NT2/D1 (cell line): ENCODE measurements at regions not wholly inside any gene's neighbourhood (a gene's known extent, or its start where the extent isn't known, plus 50 kb on each side); places are given as distances from the start of the nearest gene placed in this dataset.

Experiments
- DNase-seq: peaks from one replicate; pipeline ENCODE4 v3.0.0-alpha.2; 2011; ENCODE audit warnings: low read depth, low spot score
- H3K27me3 ChIP-seq: 2 replicates; pipeline ENCODE4 v1.6.0; 2011; ENCODE audit warnings: mild to moderate bottlenecking; ENCODE audit not compliant: insufficient read length, insufficient read depth
- H3K36me3 ChIP-seq: 2 replicates; pipeline ENCODE4 v1.6.1; 2011; ENCODE audit warnings: mild to moderate bottlenecking, low read length, mixed read lengths; ENCODE audit not compliant: insufficient read depth, insufficient read length
- H3K4me1 ChIP-seq: 2 replicates; pipeline ENCODE4 v1.5.1; 2011; ENCODE audit not compliant: insufficient read depth, insufficient read length
- H3K4me3 ChIP-seq: 2 replicates; pipeline ENCODE4 v1.5.1; 2011; ENCODE audit warnings: low read depth; ENCODE audit not compliant: insufficient read length
- H3K9ac ChIP-seq: 2 replicates; pipeline ENCODE4 v1.6.0; 2011; ENCODE audit warnings: low read depth; ENCODE audit not compliant: insufficient read length
- H3K9me3 ChIP-seq: 2 replicates; pipeline ENCODE4 v1.5.1; 2011; ENCODE audit warnings: mild to moderate bottlenecking, low read length; ENCODE audit not compliant: insufficient read depth
- SUZ12 ChIP-seq: IDR thresholded peaks from 2 replicates; pipeline ENCODE4 v1.6.1; 2011; ENCODE audit not compliant: insufficient read length, insufficient read depth; ENCODE audit errors: extremely low read depth
- YY1 ChIP-seq: IDR thresholded peaks from 2 replicates; pipeline ENCODE4 v1.6.1; 2011; ENCODE audit not compliant: insufficient read length, insufficient read depth
- ZNF274 ChIP-seq: IDR thresholded peaks from 2 replicates; pipeline ENCODE4 v1.6.1; 2011; ENCODE audit warnings: mild to moderate bottlenecking, low read depth, low read length

- Histone ChIP-seq H3K4me1 (peaks cover 2% of the 10 kb centered on the region), H3K27me3 (no peaks in the 10 kb centered on the region), H3K9ac (no peak overlapping the region), H3K9me3 (no peaks in the 10 kb centered on the region), H3K4me3 (no peak overlapping the region), H3K36me3 (no peaks in the 10 kb centered on the region)
- no peak for TF ChIP-seq ZNF274
- TF ChIP-seq YY1: no peak
- no peak for TF ChIP-seq SUZ12
- DNase-seq: no peak
Measured at GRCh38 chr6:119467488-119468081, 118.0 kb upstream of the MAN1A1 start.

- TF ChIP-seq ZNF274 (no peak), SUZ12 (no peak), YY1 (no peak)
- no peak overlapping the region for H3K9ac ChIP-seq
- H3K27me3 ChIP-seq: no peaks in the 10 kb centered on the region
- no peak overlapping the region for H3K4me3 ChIP-seq
- DNase-seq: no peak
- H3K4me1 ChIP-seq: peaks cover 2% of the 10 kb centered on the region
- H3K36me3 ChIP-seq: no peaks in the 10 kb centered on the region
- no peaks in the 10 kb centered on the region for H3K9me3 ChIP-seq
Measured at GRCh38 chr6:119466226-119466625, 116.7 kb upstream of the MAN1A1 start.

- TF ChIP-seq SUZ12 (no peak), ZNF274 (no peak), YY1 (no peak)
- H3K4me3 ChIP-seq: no peak overlapping the region
- no peak overlapping the region for H3K9ac ChIP-seq
Measured at GRCh38 chr6:119463081-119463626, 113.6 kb upstream of the MAN1A1 start.

GRCh38 chr6:119461187-119461586, 111.6 kb upstream of the MAN1A1 start:
- H3K27me3 ChIP-seq: no peaks in the 10 kb centered on the region
- peaks cover 2% of the 10 kb centered on the region for H3K4me1 ChIP-seq
- TF ChIP-seq SUZ12: no peak
- TF ChIP-seq ZNF274: no peak
- TF ChIP-seq YY1: no peak
- H3K4me3 ChIP-seq: no peak overlapping the region
- H3K9me3 ChIP-seq: no peaks in the 10 kb centered on the region
- no peak overlapping the region for H3K9ac ChIP-seq
- no peaks in the 10 kb centered on the region for H3K36me3 ChIP-seq
- no peak for DNase-seq

More at GRCh38 chr6:119463081-119463626, 113.6 kb upstream of the MAN1A1 start:
- Histone ChIP-seq H3K27me3 (no peaks in the 10 kb centered on the region), H3K9me3 (no peaks in the 10 kb centered on the region), H3K36me3 (no peaks in the 10 kb centered on the region), H3K4me1 (peaks cover 2% of the 10 kb centered on the region)
- no peak for DNase-seq

- no peak for TF ChIP-seq ZNF274
- no peak for TF ChIP-seq YY1
- TF ChIP-seq SUZ12: no peak
- no peak for DNase-seq
- Histone ChIP-seq H3K36me3 (no peaks in the 10 kb centered on the region), H3K9ac (no peak overlapping the region), H3K27me3 (no peaks in the 10 kb centered on the region), H3K4me3 (no peak overlapping the region), H3K9me3 (no peaks in the 10 kb centered on the region), H3K4me1 (no peaks in the 10 kb centered on the region)
Measured at GRCh38 chr6:119459207-119459974, 109.8 kb upstream of the MAN1A1 start.

- no peak overlapping the region for H3K9ac ChIP-seq
- no peaks in the 10 kb centered on the region for H3K4me1 ChIP-seq
Measured at GRCh38 chr6:119454714-119455113, 105.2 kb upstream of the MAN1A1 start.

More at GRCh38 chr6:119454714-119455113, 105.2 kb upstream of the MAN1A1 start:
- H3K27me3 ChIP-seq: no peaks in the 10 kb centered on the region
- no peak overlapping the region for H3K4me3 ChIP-seq
- no peak for DNase-seq
- no peaks in the 10 kb centered on the region for H3K9me3 ChIP-seq
- TF ChIP-seq ZNF274: no peak
- TF ChIP-seq YY1: no peak
- TF ChIP-seq SUZ12: no peak
- no peaks in the 10 kb centered on the region for H3K36me3 ChIP-seq
